K562 (cell line): ENCODE measurements at regions not wholly inside any gene's neighbourhood (a gene's known extent, or its start where the extent isn't known, plus 50 kb on each side); places are given as distances from the start of the nearest gene placed in this dataset.

Experiments
- E2F8 ChIP-seq: fragments of 450-650 bp; IDR thresholded peaks from 2 replicates; pipeline ENCODE4 v1.7.1; 2018; ENCODE audit warnings: mild to moderate bottlenecking, low read depth; ENCODE audit not compliant: partially characterized antibody
- ELF1 ChIP-seq: fragments of 200-800 bp; sonication (Bioruptor generic); IDR thresholded peaks from 2 replicates; pipeline ENCODE4 v1.6.1; 2016; ENCODE audit warnings: missing genetic modification characterization, missing compliant biosample characterization
- EP300 ChIP-seq: IDR thresholded peaks from 2 replicates; pipeline ENCODE4 v1.6.1; 2012; ENCODE audit warnings: low read length, improper control_type of control experiment
- ILF3 ChIP-seq: fragments of 450-650 bp; IDR thresholded peaks from 2 replicates; pipeline ENCODE4 v1.6.1; 2018; ENCODE audit warnings: antibody characterized with exemption, mild to moderate bottlenecking, moderate library complexity, borderline replicate concordance
- MAX ChIP-seq: sonication (generic); formaldehyde crosslinking; IDR thresholded peaks from 2 replicates; pipeline ENCODE4 v1.9.0; 2022; ENCODE audit warnings: mild to moderate bottlenecking, missing genetic modification reagents
- MECOM ChIP-seq: fragments of 250-450 bp; sonication (Bioruptor Pico); IDR thresholded peaks from 2 replicates; pipeline ENCODE4 v1.8.0; 2022; ENCODE audit warnings: inconsistent platforms
- MNT ChIP-seq, 2 experiments: fragments of 450-650 bp; conservative IDR thresholded peaks; 2 replicates each; pipeline ENCODE4 v1.6.1; 2017; ENCODE audit warnings: mild to moderate bottlenecking in 2 of 2, moderate library complexity in 2 of 2
- TFAM ChIP-seq: fragments of 250-450 bp; sonication (Bioruptor Pico); conservative IDR thresholded peaks from 2 replicates; pipeline ENCODE4 v1.5.0; 2021; ENCODE audit warnings: mild to moderate bottlenecking, moderate library complexity
- TOE1 ChIP-seq, 2 experiments: fragments of 450-650 bp in 1 of 2; sonication (generic) in 1 of 2; formaldehyde crosslinking in 1 of 2; IDR thresholded peaks; 2 replicates each; pipeline versions ENCODE4 v1.7.1 to v1.8.0; 2016 to 2022; ENCODE audit warnings: borderline replicate concordance in 2 of 2, mild to moderate bottlenecking in 2 of 2, antibody characterized with exemption in 1 of 2, inconsistent platforms in 1 of 2, low read depth in 1 of 2, missing genetic modification reagents in 1 of 2, moderate library complexity in 1 of 2
- ZNF740 ChIP-seq, 3 experiments: fragments of 200-800 bp in 1 of 3; sonication (Bioruptor generic) in 1 of 3; sonication (generic) in 1 of 3; formaldehyde crosslinking in 1 of 3; IDR thresholded peaks; 2 replicates each; pipeline versions ENCODE4 v1.6.1 to v1.8.0; 2016 to 2022; ENCODE audit warnings: mild to moderate bottlenecking in 2 of 3, missing compliant biosample characterization in 2 of 3, missing genetic modification characterization in 2 of 3, missing genetic modification reagents in 1 of 3

DNA sequence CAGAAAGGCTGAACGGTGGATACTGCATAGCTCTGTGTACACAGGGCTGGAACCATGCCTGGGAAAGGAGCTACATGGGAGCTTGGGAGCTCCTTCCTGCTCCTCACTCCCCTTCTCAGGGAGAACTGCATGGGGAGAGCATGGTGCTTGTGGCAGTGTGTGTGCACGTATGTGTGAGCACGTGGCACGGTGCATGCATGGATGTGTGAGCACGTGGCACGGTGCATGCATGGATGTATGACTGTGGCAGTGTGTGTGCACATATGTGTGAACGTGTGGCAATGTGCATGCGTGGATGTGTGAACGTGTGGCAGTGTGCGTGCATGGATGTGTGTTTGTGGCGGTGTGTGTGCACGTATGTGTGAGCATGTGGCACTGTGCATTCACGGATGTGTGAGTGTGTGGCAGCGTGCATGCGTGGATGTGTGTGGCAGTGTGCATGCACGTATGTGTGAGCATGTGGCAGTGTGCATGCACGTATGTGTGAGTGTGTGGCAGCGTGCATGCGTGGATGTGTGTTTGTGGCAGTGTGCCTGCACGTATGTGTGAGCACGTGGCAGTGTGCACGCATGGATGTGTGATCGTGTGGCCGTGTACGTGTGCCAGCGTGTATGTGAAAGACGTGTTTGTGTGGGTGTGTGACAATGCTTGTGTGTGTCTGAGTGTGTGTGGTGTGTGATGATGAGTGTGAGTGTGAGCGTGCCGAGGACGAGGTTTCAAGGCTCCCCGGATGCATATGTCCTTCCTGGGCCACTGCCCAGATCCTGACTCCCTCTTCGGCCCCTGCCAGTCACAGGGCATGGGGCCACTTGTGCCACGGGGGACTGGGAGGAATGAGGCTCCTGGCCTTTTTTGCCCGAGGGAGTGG is 52.4 kb upstream of the JPH3 start (continued):
- TF ChIP-seq TOE1 (IDR thresholded peaks at IDR 0.05; ENCODE audit: borderline replicate concordance) = no peak
- TF ChIP-seq TOE1 (CRISPR knock-in tag; IDR thresholded peaks at IDR 0.05; ENCODE audit: borderline replicate concordance, low read depth) = no peak
- TF ChIP-seq MECOM (CRISPR knock-in tag) = no peak
- TF ChIP-seq EP300 = no peak
- no peak for TF ChIP-seq MNT (conservative IDR thresholded peaks at IDR 0.05)
- TF ChIP-seq E2F8 = no peak
- TF ChIP-seq ILF3 = no peak
- peak; percentile 65; the same call in 1 of the 2 replicates for TF ChIP-seq MAX (CRISPR knock-in tag)
- TF ChIP-seq ELF1 (tag) = no peak
- TF ChIP-seq ZNF740 (CRISPR knock-in tag; IDR thresholded peaks at IDR 0.05) = no peak
- TF ChIP-seq ZNF740 (tag; IDR thresholded peaks at IDR 0.05) = no peak
- TF ChIP-seq TFAM (CRISPR knock-in tag) = no peak
